MCF 10A (cell line): ENCODE measurements at regions not wholly inside any gene's neighbourhood (a gene's known extent, or its start where the extent isn't known, plus 50 kb on each side); places are given as distances from the start of the nearest gene placed in this dataset.

Experiments
- BruUV-seq: library from RNA; stranded (reverse); fragments of 400-500 nt; replicated peaks from 2 replicates; lab custom pipeline; 2021; lab: Mats Ljungman, UMichigan
- CTCF ChIA-PET: fragments of 300-600 bp; sonication (Branson Sonifier 250); formaldehyde crosslinking; extraction: SDS; loops from one replicate; lab custom pipeline; 2021; ENCODE audit warnings: antibody characterized with exemption, inconsistent platforms; lab: Yijun Ruan, JAX
- POLR2A ChIA-PET: fragments of 300-600, 350-650 bp; sonication (Branson Sonifier 250); formaldehyde crosslinking; extraction: SDS; loops from one replicate; lab custom pipeline; 2020; ENCODE audit warnings: antibody characterized with exemption, inconsistent platforms; lab: Yijun Ruan, JAX
- DNase-seq: peaks from one replicate; pipeline ENCODE4 v3.0.0-alpha.2; 2018; ENCODE audit not compliant: unreplicated experiment
- H3K27ac Mint-ChIP-seq: one replicate; pipeline ENCODE4 v1.8.0; 2022; ENCODE audit warnings: mild to moderate bottlenecking, low read depth, mixed read lengths; ENCODE audit not compliant: unreplicated experiment
- H3K27me3 Mint-ChIP-seq: one replicate; pipeline ENCODE4 v1.8.0; 2022; ENCODE audit warnings: mixed read lengths; ENCODE audit not compliant: insufficient read depth, unreplicated experiment
- H3K36me3 Mint-ChIP-seq: one replicate; pipeline ENCODE4 v1.8.0; 2022; ENCODE audit warnings: mild to moderate bottlenecking, moderate library complexity, mixed read lengths; ENCODE audit not compliant: insufficient read depth, unreplicated experiment
- H3K4me1 Mint-ChIP-seq: one replicate; pipeline ENCODE4 v1.8.0; 2022; ENCODE audit warnings: mixed read lengths; ENCODE audit not compliant: insufficient read depth, unreplicated experiment
- H3K4me3 Mint-ChIP-seq: one replicate; pipeline ENCODE4 v1.8.0; 2022; ENCODE audit warnings: mild to moderate bottlenecking, moderate library complexity, mixed read lengths; ENCODE audit not compliant: unreplicated experiment
- H3K9me3 Mint-ChIP-seq: one replicate; pipeline ENCODE4 v1.8.0; 2022; ENCODE audit warnings: mixed read lengths; ENCODE audit not compliant: unreplicated experiment
- CTCF ChIP-seq: fragments of 200-600 bp; IDR thresholded peaks from one replicate; pipeline ENCODE4 v1.8.0; 2022; ENCODE audit warnings: antibody characterized with exemption, mild to moderate bottlenecking; ENCODE audit not compliant: unreplicated experiment
- intact Hi-C: fragments of 100-400 bp; cut with micrococcal nuclease; formaldehyde crosslinking; loops from 2 replicates; pipeline ENCODE4 v1.14.1; 2022

GRCh38 chr4:111031596-111031995 is 408.7 kb upstream of the PITX2 start:
- no peaks in the 10 kb centered on the region for H3K36me3 Mint-ChIP-seq
- BruUV-seq = no TSS peak
- ChIA-PET POLR2A (no interaction called here), CTCF (interaction anchor here (0.8 kb wide), 1 partner anchor 57 kb away, joined by 3 read pairs; no protein-coding TSS in a partner anchor)
- no peak overlapping the region for H3K27ac Mint-ChIP-seq
- no peaks in the 10 kb centered on the region for H3K9me3 Mint-ChIP-seq
- no peak overlapping the region for H3K4me3 Mint-ChIP-seq
- TF ChIP-seq CTCF = no peak
- no peaks in the 10 kb centered on the region for H3K4me1 Mint-ChIP-seq
- DNase-seq = no peak
- no peaks in the 10 kb centered on the region for H3K27me3 Mint-ChIP-seq
- intact Hi-C loops = no loop called here

GRCh38 chr4:111037591-111038360 is 414.9 kb upstream of the PITX2 start:
- BruUV-seq = no TSS peak
- no peak overlapping the region for H3K27ac Mint-ChIP-seq

GRCh38 chr4:111040904-111041303 is 418.0 kb upstream of the PITX2 start:
- Mint-ChIP-seq H3K27ac (no peak overlapping the region), H3K27me3 (no peaks in the 10 kb centered on the region), H3K4me3 (no peak overlapping the region), H3K9me3 (no peaks in the 10 kb centered on the region), H3K36me3 (peaks cover 7% of the 10 kb centered on the region), H3K4me1 (no peaks in the 10 kb centered on the region)
- no peak for TF ChIP-seq CTCF
- POLR2A ChIA-PET = no interaction called here
- peak; percentile 17 for DNase-seq
- CTCF ChIA-PET = interaction anchor here (0.6 kb wide), 1 partner anchor 51 kb away, joined by 3 read pairs; no protein-coding TSS in a partner anchor
- intact Hi-C loops = no loop called here
- BruUV-seq = no TSS peak

More at GRCh38 chr4:111037591-111038360, 414.9 kb upstream of the PITX2 start:
- POLR2A ChIA-PET = interaction anchor here (0.6 kb wide), 1 partner anchor 183 kb away, joined by 3 read pairs; no protein-coding TSS in a partner anchor
- H3K4me1 Mint-ChIP-seq = no peaks in the 10 kb centered on the region
- intact Hi-C loops = no loop called here
- no peaks in the 10 kb centered on the region for H3K27me3 Mint-ChIP-seq
- DNase-seq = no peak
- no peaks in the 10 kb centered on the region for H3K36me3 Mint-ChIP-seq
- no peaks in the 10 kb centered on the region for H3K9me3 Mint-ChIP-seq
- H3K4me3 Mint-ChIP-seq = no peak overlapping the region
- CTCF ChIA-PET = no interaction called here
- TF ChIP-seq CTCF = no peak

- Mint-ChIP-seq H3K9me3 (no peaks in the 10 kb centered on the region), H3K4me3 (no peak overlapping the region), H3K27me3 (no peaks in the 10 kb centered on the region), H3K4me1 (no peaks in the 10 kb centered on the region), H3K27ac (no peak overlapping the region), H3K36me3 (peaks cover 7% of the 10 kb centered on the region)
- intact Hi-C loops = no loop called here
- no TSS peak for BruUV-seq
- no peak for DNase-seq
- TF ChIP-seq CTCF = no peak
- ChIA-PET CTCF (no interaction called here), POLR2A (interaction anchor here (1.0 kb wide), 1 partner anchor 26 kb away, joined by 3 read pairs; no protein-coding TSS in a partner anchor)
Measured at GRCh38 chr4:111043286-111043685, 420.4 kb upstream of the PITX2 start.
